ENCODE measurements at regions not wholly inside any gene's neighbourhood (a gene's known extent, or its start where the extent isn't known, plus 50 kb on each side); places are given as distances from the start of the nearest gene placed in this dataset.

GRCh38 chr6:90707246-90707645, 120.4 kb upstream of the MAP3K7 start:
- no peaks in the 10 kb centered on the region for H3K36me3 Mint-ChIP-seq (ENCODE audit: unreplicated experiment)
- no peak overlapping the region for H3K27ac Mint-ChIP-seq (ENCODE audit: unreplicated experiment)

GRCh38 chr6:90703336-90703735, 116.5 kb upstream of the MAP3K7 start:
- Mint-ChIP-seq H3K9me3 (ENCODE audit: unreplicated experiment) (no peaks in the 10 kb centered on the region), H3K36me3 (ENCODE audit: unreplicated experiment) (no peaks in the 10 kb centered on the region), H3K27ac (ENCODE audit: unreplicated experiment) (no peak overlapping the region), H3K27me3 (ENCODE audit: unreplicated experiment) (peaks cover 10% of the 10 kb centered on the region), H3K4me1 (ENCODE audit: unreplicated experiment) (no peaks in the 10 kb centered on the region), H3K4me3 (ENCODE audit: unreplicated experiment) (no peak overlapping the region)
- no peak for DNase-seq (ENCODE audit: extremely low spot score, unreplicated experiment)
- TF ChIP-seq CTCF (IDR thresholded peaks at IDR 0.05): no peak

More at GRCh38 chr6:90707246-90707645, 120.4 kb upstream of the MAP3K7 start:
- Mint-ChIP-seq H3K4me3 (ENCODE audit: unreplicated experiment) (no peak overlapping the region), H3K9me3 (ENCODE audit: unreplicated experiment) (no peaks in the 10 kb centered on the region), H3K27me3 (ENCODE audit: unreplicated experiment) (peaks cover 2% of the 10 kb centered on the region), H3K4me1 (ENCODE audit: unreplicated experiment) (no peaks in the 10 kb centered on the region)
- no peak for DNase-seq (ENCODE audit: extremely low spot score, unreplicated experiment)
- TF ChIP-seq CTCF (IDR thresholded peaks at IDR 0.05): no peak

- Mint-ChIP-seq H3K4me3 (ENCODE audit: unreplicated experiment) (no peak overlapping the region), H3K4me1 (ENCODE audit: unreplicated experiment) (no peaks in the 10 kb centered on the region), H3K27me3 (ENCODE audit: unreplicated experiment) (peaks cover 13% of the 10 kb centered on the region), H3K9me3 (ENCODE audit: unreplicated experiment) (no peaks in the 10 kb centered on the region), H3K36me3 (ENCODE audit: unreplicated experiment) (no peaks in the 10 kb centered on the region), H3K27ac (ENCODE audit: unreplicated experiment) (no peak overlapping the region)
- TF ChIP-seq CTCF (IDR thresholded peaks at IDR 0.05): no peak
- no peak for DNase-seq (ENCODE audit: extremely low spot score, unreplicated experiment)
Measured at GRCh38 chr6:90701926-90702325, 115.1 kb upstream of the MAP3K7 start.

GRCh38 chr6:90701146-90701781, 114.4 kb upstream of the MAP3K7 start:
- Mint-ChIP-seq H3K9me3 (ENCODE audit: unreplicated experiment) (no peaks in the 10 kb centered on the region), H3K4me1 (ENCODE audit: unreplicated experiment) (no peaks in the 10 kb centered on the region), H3K36me3 (ENCODE audit: unreplicated experiment) (no peaks in the 10 kb centered on the region), H3K27ac (ENCODE audit: unreplicated experiment) (no peak overlapping the region), H3K27me3 (ENCODE audit: unreplicated experiment) (peaks cover 13% of the 10 kb centered on the region), H3K4me3 (ENCODE audit: unreplicated experiment) (no peak overlapping the region)
- no peak for DNase-seq (ENCODE audit: extremely low spot score, unreplicated experiment)
- TF ChIP-seq CTCF (IDR thresholded peaks at IDR 0.05): no peak

GRCh38 chr6:90695316-90695715, 108.4 kb upstream of the MAP3K7 start:
- H3K9me3 Mint-ChIP-seq (ENCODE audit: unreplicated experiment): peaks cover 13% of the 10 kb centered on the region
- H3K27ac Mint-ChIP-seq (ENCODE audit: unreplicated experiment): no peak overlapping the region
- H3K36me3 Mint-ChIP-seq (ENCODE audit: unreplicated experiment): no peaks in the 10 kb centered on the region
- H3K4me3 Mint-ChIP-seq (ENCODE audit: unreplicated experiment): no peak overlapping the region
- no peaks in the 10 kb centered on the region for H3K4me1 Mint-ChIP-seq (ENCODE audit: unreplicated experiment)
- no peak for DNase-seq (ENCODE audit: extremely low spot score, unreplicated experiment)
- H3K27me3 Mint-ChIP-seq (ENCODE audit: unreplicated experiment): peaks cover 7% of the 10 kb centered on the region
- TF ChIP-seq CTCF (IDR thresholded peaks at IDR 0.05): no peak

Measured in osteocyte (in vitro differentiated cells).